Tibial nerve (tissue), 4 donors: ENCODE measurements at regions not wholly inside any gene's neighbourhood (a gene's known extent, or its start where the extent isn't known, plus 50 kb on each side); places are given as distances from the start of the nearest gene placed in this dataset.

Source experiments
- CTCF ChIP-seq, 5 experiments: fragments of 200-600 bp in 3 of 5; fragments of 450-650 bp in 2 of 5; sonication (generic) in 3 of 5; IDR thresholded peaks; one replicate each; pipeline ENCODE4 v1.5.1; 2016 to 2019; ENCODE audit warnings: antibody characterized with exemption in 5 of 5, mild to moderate bottlenecking in 3 of 5, moderate library complexity in 2 of 5
- EP300 ChIP-seq, 2 donors: sonication (generic); formaldehyde crosslinking; IDR thresholded peaks; one replicate each; pipeline ENCODE4 v1.6.1; 2017; ENCODE audit warnings: antibody characterized with exemption in 2 of 2, mild to moderate bottlenecking in 1 of 2

DNA sequence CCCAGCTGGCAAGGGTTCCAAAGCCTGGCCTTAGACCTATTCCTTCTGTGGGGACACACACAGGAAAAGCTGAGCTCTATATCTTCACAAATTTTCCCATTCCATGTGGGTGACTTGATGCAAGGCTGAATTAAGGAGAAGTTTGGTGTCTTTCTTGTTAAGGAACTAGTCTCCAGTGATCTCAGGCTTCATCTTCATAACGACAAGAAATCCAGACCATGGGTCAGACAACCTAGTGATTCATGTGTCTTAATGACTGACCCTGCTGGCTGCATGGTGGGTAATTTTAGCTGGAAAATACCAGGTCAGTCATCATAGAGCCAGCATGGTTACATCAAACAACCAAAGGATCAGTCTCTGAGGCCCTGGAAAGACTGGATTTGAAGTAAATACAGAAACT is 112.7 kb upstream of the SLC4A7 start:
- no peak for TF ChIP-seq CTCF (IDR thresholded peaks at IDR 0.05)
- TF ChIP-seq EP300 (IDR thresholded peaks at IDR 0.05) = no peak
